IMR-90 (cell line): ENCODE measurements at regions not wholly inside any gene's neighbourhood (a gene's known extent, or its start where the extent isn't known, plus 50 kb on each side); places are given as distances from the start of the nearest gene placed in this dataset.

Experiments
- ATAC-seq: fragments of 200-7000 bp; cut with Tn5 transposase; 2 replicates; pipeline ENCODE4 v1.9.1; 2020; ENCODE audit warnings: low read depth, mild to moderate bottlenecking, moderate library complexity
- BruUV-seq: library from RNA; stranded (reverse); fragments of 400-500 nt; replicated peaks from 2 replicates; lab custom pipeline; 2021; lab: Mats Ljungman, UMichigan
- CTCF ChIA-PET: fragments of 300-600 bp; formaldehyde crosslinking; extraction: SDS; loops from one replicate; lab custom pipeline; 2021; ENCODE audit warnings: antibody characterized with exemption; lab: Yijun Ruan, JAX
- POLR2A ChIA-PET: fragments of 300-600 bp; sonication (Branson Sonifier 250); formaldehyde crosslinking; loops from one replicate; lab custom pipeline; 2022; ENCODE audit warnings: antibody characterized with exemption; ENCODE audit not compliant: unreplicated experiment; lab: Charles Lee
- DNase-seq: peaks from one replicate; pipeline ENCODE4 v3.0.0; 2013
- H2AFZ ChIP-seq: replicated peaks from 2 replicates; pipeline ENCODE3; 2013; ENCODE audit warnings: low read length, mild to moderate bottlenecking; ENCODE audit not compliant: poor library complexity
- H2AK5ac ChIP-seq: 2 replicates; pipeline ENCODE4 v1.6.1; 2013; ENCODE audit warnings: low read depth, low read length, inconsistent platforms
- H2AK9ac ChIP-seq: replicated peaks from 2 replicates; pipeline ENCODE3; 2013; ENCODE audit warnings: mild to moderate bottlenecking, low read depth, low read length, moderate library complexity; ENCODE audit not compliant: poor library complexity
- H2BK120ac ChIP-seq: 2 replicates; pipeline ENCODE4 v1.6.1; 2013; ENCODE audit warnings: low read depth, low read length, inconsistent platforms
- H2BK15ac ChIP-seq: 3 replicates; pipeline ENCODE4 v1.6.1; 2013; ENCODE audit warnings: low read depth, low read length, inconsistent platforms
- H2BK20ac ChIP-seq: 2 replicates; pipeline ENCODE4 v1.6.1; 2013; ENCODE audit warnings: low read depth, mild to moderate bottlenecking, inconsistent platforms, low read length, moderate library complexity
- H2BK5ac ChIP-seq: 2 replicates; pipeline ENCODE4 v1.6.1; 2013; ENCODE audit warnings: mild to moderate bottlenecking, low read depth, low read length, inconsistent platforms; ENCODE audit not compliant: poor library complexity, severe bottlenecking
- H3K14ac ChIP-seq: replicated peaks from 2 replicates; pipeline ENCODE4 v1.6.1; 2013; ENCODE audit warnings: low read depth, low read length, inconsistent platforms
- H3K18ac ChIP-seq: 2 replicates; pipeline ENCODE4 v1.6.1; 2013; ENCODE audit warnings: low read depth, low read length, control low read depth
- H3K23ac ChIP-seq: 2 replicates; pipeline ENCODE4 v1.6.1; 2013; ENCODE audit warnings: low read depth, low read length, inconsistent platforms
- H3K27ac ChIP-seq: 2 replicates; pipeline ENCODE4 v1.5.1; 2013; ENCODE audit warnings: mild to moderate bottlenecking, control low read depth, low read length; ENCODE audit not compliant: insufficient read depth
- H3K27me3 ChIP-seq: 2 replicates; pipeline ENCODE4 v1.6.1; 2013; ENCODE audit warnings: low read length; ENCODE audit not compliant: control insufficient read depth, insufficient read depth
- H3K36me3 ChIP-seq: 2 replicates; pipeline ENCODE4 v1.6.1; 2013; ENCODE audit warnings: low read length, mixed read lengths; ENCODE audit not compliant: control insufficient read depth, insufficient read depth
- H3K4ac ChIP-seq: 2 replicates; pipeline ENCODE4 v1.6.1; 2013; ENCODE audit warnings: low read depth, low read length, inconsistent platforms
- H3K4me1 ChIP-seq: 2 replicates; pipeline ENCODE4 v1.6.1; 2013; ENCODE audit warnings: low read length, mixed read lengths; ENCODE audit not compliant: control insufficient read depth, insufficient read depth
- H3K4me2 ChIP-seq: 2 replicates; pipeline ENCODE4 v1.6.1; 2013; ENCODE audit warnings: low read depth, mild to moderate bottlenecking, control low read depth, low read length, moderate library complexity
- H3K4me3 ChIP-seq: 2 replicates; pipeline ENCODE4 v1.5.1; 2013; ENCODE audit warnings: low read depth, mild to moderate bottlenecking, control low read depth, low read length, moderate library complexity; ENCODE audit not compliant: insufficient read depth
- H3K56ac ChIP-seq: 2 replicates; pipeline ENCODE4 v1.6.1; 2013; ENCODE audit warnings: low read length, inconsistent platforms; ENCODE audit not compliant: insufficient read depth; ENCODE audit errors: extremely low read depth
- H3K79me1 ChIP-seq, 2 experiments: 2 replicates each; pipeline ENCODE4 v1.6.1; 2013; ENCODE audit warnings: low read length in 2 of 2, inconsistent platforms in 1 of 2, low read depth in 1 of 2
- H3K9ac ChIP-seq: 2 replicates; pipeline ENCODE4 v1.6.1; 2013; ENCODE audit warnings: low read depth, low read length, control low read depth
- H3K9me1 ChIP-seq: 2 replicates; pipeline ENCODE4 v1.6.1; 2013; ENCODE audit warnings: low read length, inconsistent platforms; ENCODE audit not compliant: insufficient read depth
- H3K9me3 ChIP-seq: 2 replicates; pipeline ENCODE4 v1.6.1; 2013; ENCODE audit warnings: low read length; ENCODE audit not compliant: control insufficient read depth, insufficient read depth
- H4K20me1 ChIP-seq: 2 replicates; pipeline ENCODE4 v1.6.1; 2013; ENCODE audit warnings: low read length, inconsistent platforms; ENCODE audit not compliant: insufficient read depth
- H4K5ac ChIP-seq: 2 replicates; pipeline ENCODE4 v1.6.1; 2013; ENCODE audit warnings: mild to moderate bottlenecking, low read depth, low read length, control low read depth
- H4K8ac ChIP-seq, 2 experiments: 2 replicates each; pipeline ENCODE4 v1.6.1; 2013; ENCODE audit warnings: low read depth in 2 of 2, low read length in 2 of 2, control low read depth in 1 of 2, inconsistent platforms in 1 of 2
- H4K91ac ChIP-seq: 2 replicates; pipeline ENCODE4 v1.6.1; 2013; ENCODE audit warnings: low read depth, low read length, inconsistent platforms; ENCODE audit not compliant: insufficient read depth
- CEBPB ChIP-seq: IDR thresholded peaks from 2 replicates; pipeline ENCODE4 v1.6.1; 2012; ENCODE audit warnings: low read depth, low read length, improper control_type of control experiment
- CHD1 ChIP-seq: IDR thresholded peaks from 2 replicates; pipeline ENCODE4 v1.6.1; 2012; ENCODE audit warnings: low read depth, low read length, improper control_type of control experiment
- ELK1 ChIP-seq: fragments of 150-350 bp; IDR thresholded peaks from 2 replicates; pipeline ENCODE4 v1.6.1; 2016; ENCODE audit warnings: low read depth, mild to moderate bottlenecking, low read length, moderate library complexity, borderline replicate concordance
- MAFK ChIP-seq: IDR thresholded peaks from 2 replicates; pipeline ENCODE4 v1.6.1; 2012; ENCODE audit warnings: low read depth, low read length, improper control_type of control experiment
- MAZ ChIP-seq: IDR thresholded peaks from 2 replicates; pipeline ENCODE4 v1.6.1; 2012; ENCODE audit warnings: low read depth, mild to moderate bottlenecking, low read length, improper control_type of control experiment, moderate library complexity, borderline replicate concordance
- MXI1 ChIP-seq: IDR thresholded peaks from 2 replicates; pipeline ENCODE4 v1.6.1; 2012; ENCODE audit warnings: low read depth, mild to moderate bottlenecking, low read length, moderate library complexity, borderline replicate concordance
- NFE2L2 ChIP-seq: fragments of 150-350 bp; IDR thresholded peaks from 2 replicates; pipeline ENCODE4 v1.6.1; 2016; ENCODE audit warnings: low read depth, mild to moderate bottlenecking, low read length
- POLR2A ChIP-seq: IDR thresholded peaks from 2 replicates; pipeline ENCODE4 v1.6.1; 2012; ENCODE audit warnings: mild to moderate bottlenecking, low read depth, low read length
- RAD21 ChIP-seq: IDR thresholded peaks from 2 replicates; pipeline ENCODE4 v1.6.1; 2012; ENCODE audit warnings: low read length, improper control_type of control experiment
- RFX5 ChIP-seq: IDR thresholded peaks from 2 replicates; pipeline ENCODE4 v1.8.0; 2012; ENCODE audit warnings: low read depth, mild to moderate bottlenecking, low read length, moderate library complexity
- SMC3 ChIP-seq: fragments of 150-350 bp; IDR thresholded peaks from 2 replicates; pipeline ENCODE4 v1.6.1; 2016; ENCODE audit warnings: low read depth, mild to moderate bottlenecking, antibody characterized with exemption, low read length, moderate library complexity
- WGBS, 2 experiments: methylation state at CpG; one replicate each; pipeline versions ENCODE4 v1.1.5 to v1.1.7; 2013; ENCODE audit warnings: missing lambda C conversion rate in 2 of 2; ENCODE audit not compliant: insufficient read length in 1 of 2; ENCODE audit errors: extremely low coverage in 2 of 2; 5-methylcytosine and 5-hydroxymethylcytosine counted together
- dilution Hi-C: fragments of 300-500 bp; cut with HindIII; formaldehyde crosslinking; loops from one replicate; pipeline ENCODE4 v1.14.3; 2018; ENCODE audit warnings: low sequenced_read_pairs; ENCODE audit not compliant: unreplicated experiment
- in situ Hi-C: fragments of 300-500 bp; cut with MboI; formaldehyde crosslinking; loops from 3 replicates; pipeline ENCODE4 v1.14.3; 2019; ENCODE audit warnings: low sequenced_read_pairs, inconsistent platforms, mixed read lengths
- intact Hi-C: fragments of 100-400 bp; cut with micrococcal nuclease; formaldehyde crosslinking; loops from 2 replicates; pipeline ENCODE4 v1.10.0; 2022

- no peak overlapping the region for H2AFZ ChIP-seq
- no peak overlapping the region for H2BK20ac ChIP-seq
- H3K9me3 ChIP-seq: no peaks in the 10 kb centered on the region
- CTCF ChIA-PET: interaction anchor here (0.6 kb wide), 1 partner anchor 315 kb away, joined by 5 read pairs; no protein-coding TSS in a partner anchor
- 60% methylated on average over 2 of the region's 19 CpGs; no CpG with 5 or more reads in 1 of the 2 experiments for WGBS, 2 experiments
- TF ChIP-seq SMC3 (no peak), MAZ (no peak), CEBPB (no peak), NFE2L2 (no peak), MXI1 (no peak), POLR2A (no peak), MAFK (no peak), CHD1 (no peak), RFX5 (no peak), RAD21 (no peak), ELK1 (no peak)
- H4K91ac ChIP-seq: no peak overlapping the region
- ATAC-seq: no peak
- DNase-seq: no peak
- H2AK9ac ChIP-seq: no peak overlapping the region
- dilution Hi-C loops (no loop called here), in situ Hi-C loops (no loop called here), intact Hi-C loops (no loop called here)
- H3K23ac ChIP-seq: no peak overlapping the region
- H3K4ac ChIP-seq: no peak overlapping the region
- H3K18ac ChIP-seq: no peak overlapping the region
- no peak overlapping the region for H3K14ac ChIP-seq
- H3K9ac ChIP-seq: no peak overlapping the region
- POLR2A ChIA-PET: no interaction called here
- no peak overlapping the region for H4K8ac ChIP-seq
- H3K4me1 ChIP-seq: peaks cover 2% of the 10 kb centered on the region; the same call in 1 of the 2 replicates
- H3K56ac ChIP-seq: no peak overlapping the region
- H2BK120ac ChIP-seq: no peak overlapping the region
- no peak overlapping the region for H2BK5ac ChIP-seq
- H3K79me1 ChIP-seq: no peaks in the 10 kb centered on the region
- no peaks in the 10 kb centered on the region for H4K20me1 ChIP-seq
- no peak overlapping the region for H3K27ac ChIP-seq
- H4K5ac ChIP-seq: no peak overlapping the region
- H2BK15ac ChIP-seq: no peak overlapping the region
- H3K36me3 ChIP-seq: no peaks in the 10 kb centered on the region
- H3K4me3 ChIP-seq: no peak overlapping the region
- no peaks in the 10 kb centered on the region for H3K9me1 ChIP-seq
- no TSS peak for BruUV-seq
- no peak overlapping the region for H2AK5ac ChIP-seq
- H3K27me3 ChIP-seq: peaks cover 68% of the 10 kb centered on the region
- H3K4me2 ChIP-seq: no peak overlapping the region
Observed at GRCh38 chr2:45301307-45302277, 292.3 kb upstream of the SIX2 start.
